A673 (cell line): ENCODE measurements at regions not wholly inside any gene's neighbourhood (a gene's known extent, or its start where the extent isn't known, plus 50 kb on each side); places are given as distances from the start of the nearest gene placed in this dataset.

Source experiments
- EZH2 ChIP-seq: fragments of 200-600 bp; sonication (generic); IDR thresholded peaks from 2 replicates; pipeline ENCODE4 v1.6.1; 2017; ENCODE audit warnings: borderline replicate concordance, low read depth, mild to moderate bottlenecking, mixed read lengths, antibody characterized with exemption, low read length; ENCODE audit not compliant: poor library complexity, severe bottlenecking
- TF ChIP-seq, protein P1 (sequence below): fragments of 300-800, 200-600 bp; sonication (generic); conservative IDR thresholded peaks from 2 replicates; pipeline ENCODE4 v1.5.1; 2017; ENCODE audit warnings: low read depth, mild to moderate bottlenecking, antibody characterized with exemption, low read length, moderate library complexity, mixed read lengths

DNA sequence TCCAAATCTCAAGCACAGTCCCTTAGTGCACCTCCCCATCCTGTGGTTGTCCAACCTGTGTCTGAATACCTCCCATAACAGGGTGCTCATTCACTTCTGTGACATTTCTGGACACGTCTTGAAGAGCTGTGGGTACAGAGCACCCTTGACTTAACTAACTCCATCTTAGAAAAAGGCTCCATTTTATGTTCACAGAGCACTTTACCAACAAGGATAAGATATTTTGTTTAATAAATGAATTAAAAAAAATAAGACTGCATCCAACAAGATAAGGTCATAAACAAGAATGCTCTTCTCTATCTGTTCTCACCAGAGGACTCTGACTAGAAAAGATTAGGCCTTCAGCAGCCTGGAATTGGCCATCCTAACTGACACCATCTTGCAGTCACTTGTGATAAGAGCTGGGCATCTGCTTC, 335.2 kb upstream of the ZNF32 start:
- TF ChIP-seq, protein P1, sequence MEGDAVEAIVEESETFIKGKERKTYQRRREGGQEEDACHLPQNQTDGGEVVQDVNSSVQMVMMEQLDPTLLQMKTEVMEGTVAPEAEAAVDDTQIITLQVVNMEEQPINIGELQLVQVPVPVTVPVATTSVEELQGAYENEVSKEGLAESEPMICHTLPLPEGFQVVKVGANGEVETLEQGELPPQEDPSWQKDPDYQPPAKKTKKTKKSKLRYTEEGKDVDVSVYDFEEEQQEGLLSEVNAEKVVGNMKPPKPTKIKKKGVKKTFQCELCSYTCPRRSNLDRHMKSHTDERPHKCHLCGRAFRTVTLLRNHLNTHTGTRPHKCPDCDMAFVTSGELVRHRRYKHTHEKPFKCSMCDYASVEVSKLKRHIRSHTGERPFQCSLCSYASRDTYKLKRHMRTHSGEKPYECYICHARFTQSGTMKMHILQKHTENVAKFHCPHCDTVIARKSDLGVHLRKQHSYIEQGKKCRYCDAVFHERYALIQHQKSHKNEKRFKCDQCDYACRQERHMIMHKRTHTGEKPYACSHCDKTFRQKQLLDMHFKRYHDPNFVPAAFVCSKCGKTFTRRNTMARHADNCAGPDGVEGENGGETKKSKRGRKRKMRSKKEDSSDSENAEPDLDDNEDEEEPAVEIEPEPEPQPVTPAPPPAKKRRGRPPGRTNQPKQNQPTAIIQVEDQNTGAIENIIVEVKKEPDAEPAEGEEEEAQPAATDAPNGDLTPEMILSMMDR = no peak
- TF ChIP-seq EZH2 = no peak
